IMR-90 (cell line): ENCODE measurements at regions not wholly inside any gene's neighbourhood (a gene's known extent, or its start where the extent isn't known, plus 50 kb on each side); places are given as distances from the start of the nearest gene placed in this dataset.

Experiments used
- ATAC-seq: fragments of 200-7000 bp; cut with Tn5 transposase; 2 replicates; pipeline ENCODE4 v1.9.1; 2020; ENCODE audit warnings: low read depth, mild to moderate bottlenecking, moderate library complexity
- BruUV-seq: library from RNA; stranded (reverse); fragments of 400-500 nt; replicated peaks from 2 replicates; lab custom pipeline; 2021; lab: Mats Ljungman, UMichigan
- CTCF ChIA-PET: fragments of 300-600 bp; formaldehyde crosslinking; extraction: SDS; loops from one replicate; lab custom pipeline; 2021; ENCODE audit warnings: antibody characterized with exemption; lab: Yijun Ruan, JAX
- POLR2A ChIA-PET: fragments of 300-600 bp; sonication (Branson Sonifier 250); formaldehyde crosslinking; loops from one replicate; lab custom pipeline; 2022; ENCODE audit warnings: antibody characterized with exemption; ENCODE audit not compliant: unreplicated experiment; lab: Charles Lee
- DNase-seq: peaks from one replicate; pipeline ENCODE4 v3.0.0; 2013
- H2AFZ ChIP-seq: replicated peaks from 2 replicates; pipeline ENCODE3; 2013; ENCODE audit warnings: low read length, mild to moderate bottlenecking; ENCODE audit not compliant: poor library complexity
- H2AK5ac ChIP-seq: 2 replicates; pipeline ENCODE4 v1.6.1; 2013; ENCODE audit warnings: low read depth, low read length, inconsistent platforms
- H2AK9ac ChIP-seq: replicated peaks from 2 replicates; pipeline ENCODE3; 2013; ENCODE audit warnings: mild to moderate bottlenecking, low read depth, low read length, moderate library complexity; ENCODE audit not compliant: poor library complexity
- H2BK120ac ChIP-seq: 2 replicates; pipeline ENCODE4 v1.6.1; 2013; ENCODE audit warnings: low read depth, low read length, inconsistent platforms
- H2BK15ac ChIP-seq: 3 replicates; pipeline ENCODE4 v1.6.1; 2013; ENCODE audit warnings: low read depth, low read length, inconsistent platforms
- H2BK20ac ChIP-seq: 2 replicates; pipeline ENCODE4 v1.6.1; 2013; ENCODE audit warnings: low read depth, mild to moderate bottlenecking, inconsistent platforms, low read length, moderate library complexity
- H2BK5ac ChIP-seq: 2 replicates; pipeline ENCODE4 v1.6.1; 2013; ENCODE audit warnings: mild to moderate bottlenecking, low read depth, low read length, inconsistent platforms; ENCODE audit not compliant: poor library complexity, severe bottlenecking
- H3K14ac ChIP-seq: replicated peaks from 2 replicates; pipeline ENCODE4 v1.6.1; 2013; ENCODE audit warnings: low read depth, low read length, inconsistent platforms
- H3K18ac ChIP-seq: 2 replicates; pipeline ENCODE4 v1.6.1; 2013; ENCODE audit warnings: low read depth, low read length, control low read depth
- H3K23ac ChIP-seq: 2 replicates; pipeline ENCODE4 v1.6.1; 2013; ENCODE audit warnings: low read depth, low read length, inconsistent platforms
- H3K27ac ChIP-seq: 2 replicates; pipeline ENCODE4 v1.5.1; 2013; ENCODE audit warnings: mild to moderate bottlenecking, control low read depth, low read length; ENCODE audit not compliant: insufficient read depth
- H3K27me3 ChIP-seq: 2 replicates; pipeline ENCODE4 v1.6.1; 2013; ENCODE audit warnings: low read length; ENCODE audit not compliant: control insufficient read depth, insufficient read depth
- H3K36me3 ChIP-seq: 2 replicates; pipeline ENCODE4 v1.6.1; 2013; ENCODE audit warnings: low read length, mixed read lengths; ENCODE audit not compliant: control insufficient read depth, insufficient read depth
- H3K4ac ChIP-seq: 2 replicates; pipeline ENCODE4 v1.6.1; 2013; ENCODE audit warnings: low read depth, low read length, inconsistent platforms
- H3K4me1 ChIP-seq: 2 replicates; pipeline ENCODE4 v1.6.1; 2013; ENCODE audit warnings: low read length, mixed read lengths; ENCODE audit not compliant: control insufficient read depth, insufficient read depth
- H3K4me2 ChIP-seq: 2 replicates; pipeline ENCODE4 v1.6.1; 2013; ENCODE audit warnings: low read depth, mild to moderate bottlenecking, control low read depth, low read length, moderate library complexity
- H3K4me3 ChIP-seq: 2 replicates; pipeline ENCODE4 v1.5.1; 2013; ENCODE audit warnings: low read depth, mild to moderate bottlenecking, control low read depth, low read length, moderate library complexity; ENCODE audit not compliant: insufficient read depth
- H3K56ac ChIP-seq: 2 replicates; pipeline ENCODE4 v1.6.1; 2013; ENCODE audit warnings: low read length, inconsistent platforms; ENCODE audit not compliant: insufficient read depth; ENCODE audit errors: extremely low read depth
- H3K79me1 ChIP-seq, 2 experiments: 2 replicates each; pipeline ENCODE4 v1.6.1; 2013; ENCODE audit warnings: low read length in 2 of 2, inconsistent platforms in 1 of 2, low read depth in 1 of 2
- H3K9ac ChIP-seq: 2 replicates; pipeline ENCODE4 v1.6.1; 2013; ENCODE audit warnings: low read depth, low read length, control low read depth
- H3K9me1 ChIP-seq: 2 replicates; pipeline ENCODE4 v1.6.1; 2013; ENCODE audit warnings: low read length, inconsistent platforms; ENCODE audit not compliant: insufficient read depth
- H3K9me3 ChIP-seq: 2 replicates; pipeline ENCODE4 v1.6.1; 2013; ENCODE audit warnings: low read length; ENCODE audit not compliant: control insufficient read depth, insufficient read depth
- H4K20me1 ChIP-seq: 2 replicates; pipeline ENCODE4 v1.6.1; 2013; ENCODE audit warnings: low read length, inconsistent platforms; ENCODE audit not compliant: insufficient read depth
- H4K5ac ChIP-seq: 2 replicates; pipeline ENCODE4 v1.6.1; 2013; ENCODE audit warnings: mild to moderate bottlenecking, low read depth, low read length, control low read depth
- H4K8ac ChIP-seq, 2 experiments: 2 replicates each; pipeline ENCODE4 v1.6.1; 2013; ENCODE audit warnings: low read depth in 2 of 2, low read length in 2 of 2, control low read depth in 1 of 2, inconsistent platforms in 1 of 2
- H4K91ac ChIP-seq: 2 replicates; pipeline ENCODE4 v1.6.1; 2013; ENCODE audit warnings: low read depth, low read length, inconsistent platforms; ENCODE audit not compliant: insufficient read depth
- CHD1 ChIP-seq: IDR thresholded peaks from 2 replicates; pipeline ENCODE4 v1.6.1; 2012; ENCODE audit warnings: low read depth, low read length, improper control_type of control experiment
- CTCF ChIP-seq: conservative IDR thresholded peaks from 2 replicates; pipeline ENCODE4 v1.5.1; 2012; ENCODE audit warnings: mild to moderate bottlenecking, low read depth, low read length, improper control_type of control experiment
- ELK1 ChIP-seq: fragments of 150-350 bp; IDR thresholded peaks from 2 replicates; pipeline ENCODE4 v1.6.1; 2016; ENCODE audit warnings: low read depth, mild to moderate bottlenecking, low read length, moderate library complexity, borderline replicate concordance
- MAFK ChIP-seq: IDR thresholded peaks from 2 replicates; pipeline ENCODE4 v1.6.1; 2012; ENCODE audit warnings: low read depth, low read length, improper control_type of control experiment
- MAZ ChIP-seq: IDR thresholded peaks from 2 replicates; pipeline ENCODE4 v1.6.1; 2012; ENCODE audit warnings: low read depth, mild to moderate bottlenecking, low read length, improper control_type of control experiment, moderate library complexity, borderline replicate concordance
- MXI1 ChIP-seq: IDR thresholded peaks from 2 replicates; pipeline ENCODE4 v1.6.1; 2012; ENCODE audit warnings: low read depth, mild to moderate bottlenecking, low read length, moderate library complexity, borderline replicate concordance
- NFE2L2 ChIP-seq: fragments of 150-350 bp; IDR thresholded peaks from 2 replicates; pipeline ENCODE4 v1.6.1; 2016; ENCODE audit warnings: low read depth, mild to moderate bottlenecking, low read length
- POLR2A ChIP-seq: IDR thresholded peaks from 2 replicates; pipeline ENCODE4 v1.6.1; 2012; ENCODE audit warnings: mild to moderate bottlenecking, low read depth, low read length
- RAD21 ChIP-seq: IDR thresholded peaks from 2 replicates; pipeline ENCODE4 v1.6.1; 2012; ENCODE audit warnings: low read length, improper control_type of control experiment
- SMC3 ChIP-seq: fragments of 150-350 bp; IDR thresholded peaks from 2 replicates; pipeline ENCODE4 v1.6.1; 2016; ENCODE audit warnings: low read depth, mild to moderate bottlenecking, antibody characterized with exemption, low read length, moderate library complexity
- USF2 ChIP-seq: fragments of 150-350 bp; IDR thresholded peaks from 2 replicates; pipeline ENCODE4 v1.6.1; 2017; ENCODE audit warnings: mild to moderate bottlenecking, antibody characterized with exemption, low read length, low read depth
- WGBS, 2 experiments: methylation state at CpG; one replicate each; pipeline versions ENCODE4 v1.1.5 to v1.1.7; 2013; ENCODE audit warnings: missing lambda C conversion rate in 2 of 2; ENCODE audit not compliant: insufficient read length in 1 of 2; ENCODE audit errors: extremely low coverage in 2 of 2; 5-methylcytosine and 5-hydroxymethylcytosine counted together
- dilution Hi-C: fragments of 300-500 bp; cut with HindIII; formaldehyde crosslinking; loops from one replicate; pipeline ENCODE4 v1.14.3; 2018; ENCODE audit warnings: low sequenced_read_pairs; ENCODE audit not compliant: unreplicated experiment
- in situ Hi-C: fragments of 300-500 bp; cut with MboI; formaldehyde crosslinking; loops from 3 replicates; pipeline ENCODE4 v1.14.3; 2019; ENCODE audit warnings: low sequenced_read_pairs, inconsistent platforms, mixed read lengths
- intact Hi-C: fragments of 100-400 bp; cut with micrococcal nuclease; formaldehyde crosslinking; loops from 2 replicates; pipeline ENCODE4 v1.10.0; 2022

GRCh38 chr2:19554520-19554919, 196.1 kb upstream of the OSR1 start:
- dilution Hi-C loops: no loop called here
- no CpG with 5 or more reads among the region's 1 CpG for WGBS, 2 experiments
- intact Hi-C loops: no loop called here

More at GRCh38 chr2:19554520-19554919, 196.1 kb upstream of the OSR1 start:
- no peak overlapping the region for H4K91ac ChIP-seq
- H3K27ac ChIP-seq: no peak overlapping the region
- no peaks in the 10 kb centered on the region for H4K20me1 ChIP-seq
- no peaks in the 10 kb centered on the region for H3K36me3 ChIP-seq
- H4K5ac ChIP-seq: no peak overlapping the region
- TF ChIP-seq MAFK: no peak
- TF ChIP-seq CHD1: no peak
- no peak for TF ChIP-seq CTCF
- no peak for TF ChIP-seq ELK1
- TF ChIP-seq RAD21: no peak
- no peak for TF ChIP-seq MXI1
- TF ChIP-seq SMC3: no peak
- TF ChIP-seq USF2: no peak
- TF ChIP-seq MAZ: no peak
- no peak for TF ChIP-seq POLR2A
- no peak for TF ChIP-seq NFE2L2
- peaks cover 27% of the 10 kb centered on the region for H3K27me3 ChIP-seq
- no peaks in the 10 kb centered on the region for H3K9me1 ChIP-seq
- H3K14ac ChIP-seq: no peak overlapping the region
- no peak overlapping the region for H2AK9ac ChIP-seq
- H3K9ac ChIP-seq: no peak overlapping the region
- H3K56ac ChIP-seq: no peak overlapping the region
- POLR2A ChIA-PET: no interaction called here
- no peaks in the 10 kb centered on the region for H3K79me1 ChIP-seq
- no peak overlapping the region for H2BK15ac ChIP-seq
- no peak overlapping the region for H3K4me2 ChIP-seq
- no peak for DNase-seq
- H4K8ac ChIP-seq: no peak overlapping the region
- in situ Hi-C loops: no loop called here
- CTCF ChIA-PET: interaction anchor here (1.0 kb wide), 1 partner anchor 44 kb away, joined by 3 read pairs; no protein-coding TSS in a partner anchor
- ATAC-seq: no peak
- H2AFZ ChIP-seq: no peak overlapping the region
- no peak overlapping the region for H2BK20ac ChIP-seq
- H3K4me1 ChIP-seq: no peaks in the 10 kb centered on the region
- no peak overlapping the region for H3K18ac ChIP-seq
- H2BK120ac ChIP-seq: no peak overlapping the region
- H2AK5ac ChIP-seq: no peak overlapping the region
- H3K23ac ChIP-seq: no peak overlapping the region
- H3K4me3 ChIP-seq: no peak overlapping the region
- no peak overlapping the region for H2BK5ac ChIP-seq
- no peak overlapping the region for H3K4ac ChIP-seq
- no TSS peak for BruUV-seq
- no peaks in the 10 kb centered on the region for H3K9me3 ChIP-seq
